GM18867 (cell line): ENCODE measurements at regions not wholly inside any gene's neighbourhood (a gene's known extent, or its start where the extent isn't known, plus 50 kb on each side); places are given as distances from the start of the nearest gene placed in this dataset.
"Not testable (repeated sequence)": the region's sequence is repeated elsewhere in the genome, so short reads cannot be mapped to it uniquely, and the experiment has no call there.

Experiments used
- ATAC-seq: cut with Tn5 transposase; IDR thresholded peaks from one replicate; pipeline ENCODE4 v1.9.1; 2021; ENCODE audit warnings: mild to moderate bottlenecking, moderate library complexity; ENCODE audit not compliant: unreplicated experiment

GRCh38 chr4:177796841-177797240 lies 354.6 kb upstream of the AGA start:
- no peak for ATAC-seq

GRCh38 chr4:177798161-177798560 lies 355.9 kb upstream of the AGA start:
- ATAC-seq: no peak

- ATAC-seq: no peak
Observed at GRCh38 chr4:177802162-177802561, 359.9 kb upstream of the AGA start.

GRCh38 chr4:177802661-177803060 lies 360.4 kb upstream of the AGA start:
- ATAC-seq: no peak

- ATAC-seq: no peak
Observed at GRCh38 chr4:177803151-177803550, 360.9 kb upstream of the AGA start.

- no peak for ATAC-seq
Observed at GRCh38 chr4:177809791-177810190, 367.6 kb upstream of the AGA start.

- ATAC-seq: no peak
Observed at GRCh38 chr4:177810220-177810619, 368.0 kb upstream of the AGA start.

GRCh38 chr4:177818392-177818791 lies 376.2 kb upstream of the AGA start:
- ATAC-seq: not testable (repeated sequence)

- ATAC-seq: no peak
Observed at GRCh38 chr4:177826973-177827372, 384.7 kb upstream of the AGA start.

- ATAC-seq: no peak
Observed at GRCh38 chr4:177841258-177841657, 399.0 kb upstream of the AGA start.

GRCh38 chr4:177853229-177853628 lies 411.0 kb upstream of the AGA start:
- ATAC-seq: no peak

- no peak for ATAC-seq
Observed at GRCh38 chr4:177855507-177856197, 413.4 kb upstream of the AGA start.

- no peak for ATAC-seq
Observed at GRCh38 chr4:177860171-177860570, 417.9 kb upstream of the AGA start.

GRCh38 chr4:177861551-177862094 lies 419.4 kb upstream of the AGA start:
- no peak for ATAC-seq

GRCh38 chr4:177862541-177863176 lies 420.4 kb upstream of the AGA start:
- no peak for ATAC-seq

- no peak for ATAC-seq
Observed at GRCh38 chr4:177879851-177880250, 437.6 kb upstream of the AGA start.

- no peak for ATAC-seq
Observed at GRCh38 chr4:177895136-177895535, 452.9 kb upstream of the AGA start.

GRCh38 chr4:177901786-177902185 lies 459.5 kb upstream of the AGA start:
- ATAC-seq: no peak

- ATAC-seq: no peak
Observed at GRCh38 chr4:177902386-177902785, 460.1 kb upstream of the AGA start.

- ATAC-seq: no peak
Observed at GRCh38 chr4:177907736-177908424, 465.6 kb upstream of the AGA start.

GRCh38 chr4:177921715-177922114 lies 479.5 kb upstream of the AGA start:
- ATAC-seq: no peak

- no peak for ATAC-seq
Observed at GRCh38 chr4:177923888-177924287, 481.7 kb upstream of the AGA start.
